Fibroblast of skin of right quadriceps (primary cell): ENCODE measurements at regions not wholly inside any gene's neighbourhood (a gene's known extent, or its start where the extent isn't known, plus 50 kb on each side); places are given as distances from the start of the nearest gene placed in this dataset.

Experiments
- DNase-seq: peaks from one replicate; pipeline ENCODE4 v3.0.0-alpha.2; 2013

DNA sequence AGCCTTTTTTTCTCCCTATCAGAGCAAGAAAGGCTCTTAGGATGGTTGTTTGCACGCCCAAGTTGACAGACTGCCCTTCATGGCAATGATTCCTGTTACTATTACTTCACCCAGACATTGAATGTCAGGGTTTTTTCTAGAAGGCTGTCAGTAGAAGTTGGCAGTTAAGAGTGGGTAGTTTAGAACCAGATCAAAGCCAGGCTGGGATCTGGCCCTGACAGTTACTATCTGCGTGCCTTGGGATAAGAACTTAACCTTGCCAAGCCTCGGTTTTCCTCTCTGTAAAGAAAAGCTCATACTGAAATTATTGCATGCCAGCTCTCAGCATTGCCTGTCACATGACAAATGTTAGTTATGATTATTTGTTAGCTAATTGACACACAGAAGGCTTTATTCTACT lies 58.7 kb upstream of the PPP2R5A start:
- DNase-seq: no peak

DNA sequence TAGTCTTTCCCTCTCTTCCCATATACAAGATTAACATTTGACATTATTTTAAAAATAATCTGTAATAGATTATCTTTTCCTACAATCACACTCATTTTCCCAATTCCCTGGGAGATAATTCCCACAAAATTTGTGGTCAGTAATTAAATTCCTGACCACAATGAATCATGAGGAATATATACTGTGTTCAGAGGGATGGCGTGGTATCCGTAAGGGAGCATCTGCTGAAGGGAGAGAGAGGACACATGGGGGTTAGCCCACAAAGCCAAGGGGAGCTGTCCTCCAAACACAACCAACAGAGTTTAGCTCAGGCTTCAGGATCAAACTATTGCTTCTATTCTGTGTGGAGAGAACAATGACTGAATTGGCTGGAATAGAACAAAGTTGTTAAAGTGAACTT lies 57.1 kb upstream of the PPP2R5A start:
- DNase-seq: peak; percentile 77

DNA sequence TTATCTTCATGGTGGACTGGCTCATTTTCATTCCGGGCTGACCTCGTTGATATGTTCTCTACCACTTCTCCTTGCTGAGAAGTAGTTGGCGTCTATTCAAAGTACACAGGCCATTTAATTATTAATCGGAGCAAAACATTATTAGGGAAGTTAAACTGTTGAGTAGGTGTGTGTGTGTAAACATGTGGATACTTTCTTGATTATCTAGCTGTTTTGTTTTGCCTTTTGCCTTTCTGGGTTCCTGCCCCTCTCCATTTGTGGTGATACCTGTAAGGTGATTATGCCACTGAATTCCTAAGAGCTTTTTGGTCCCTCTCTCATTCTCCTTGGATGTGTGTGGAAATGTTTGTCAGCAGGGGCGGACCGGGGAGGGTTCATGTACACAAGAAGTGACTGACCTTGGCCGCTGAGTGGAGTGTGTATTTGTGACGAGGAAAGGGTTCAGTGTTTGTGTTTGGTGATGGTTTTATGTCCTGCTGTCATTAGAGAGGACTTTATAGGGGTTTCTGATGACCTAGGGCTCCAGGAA lies 56.6 kb upstream of the PPP2R5A start:
- no peak for DNase-seq

GRCh38 chr1:212229654-212230053 lies 55.6 kb upstream of the PPP2R5A start:
- DNase-seq: peak; percentile 84

DNA sequence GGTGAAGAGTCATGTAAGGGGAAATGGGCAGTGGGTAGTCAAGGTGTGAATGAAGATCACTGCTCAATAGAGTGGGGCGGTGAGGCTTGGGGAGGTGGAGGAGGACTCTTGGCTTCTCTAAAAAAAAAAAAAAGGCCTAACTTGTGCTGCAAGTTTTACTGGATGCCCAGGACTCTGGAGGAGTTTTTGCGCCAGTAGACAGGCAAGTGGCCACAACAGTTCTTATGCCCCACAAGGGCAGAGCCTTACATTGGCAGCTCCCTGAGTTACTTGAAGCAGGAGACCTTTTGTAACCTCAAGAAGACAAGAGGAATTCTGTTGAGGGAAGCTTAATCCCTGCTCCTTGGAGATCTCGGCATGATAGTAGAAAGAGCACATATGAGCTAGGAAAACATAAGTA lies 54.9 kb upstream of the PPP2R5A start:
- DNase-seq: no peak

- no peak for DNase-seq
Measured at GRCh38 chr1:212231372-212231771, 53.8 kb upstream of the PPP2R5A start.

DNA sequence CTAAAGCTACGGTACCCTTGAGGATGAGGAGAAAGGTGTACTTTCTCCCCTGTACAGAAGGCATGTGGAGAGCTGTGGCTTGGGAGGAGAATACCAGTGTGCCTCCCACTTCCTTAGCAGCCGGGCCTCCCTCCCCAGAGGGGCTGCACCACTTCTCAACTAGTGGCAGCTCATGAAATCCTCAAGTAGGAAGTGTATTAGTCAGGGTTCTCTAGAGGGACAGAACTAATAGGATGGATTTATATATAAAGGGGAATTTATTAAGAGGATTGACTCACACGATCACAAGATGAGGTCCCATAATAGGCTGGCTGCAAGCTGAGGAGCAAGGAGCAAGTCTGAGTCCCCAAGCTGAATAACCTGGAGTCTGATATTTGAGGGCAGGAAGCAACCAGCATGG lies 53.1 kb upstream of the PPP2R5A start:
- DNase-seq: peak; percentile 16

DNA sequence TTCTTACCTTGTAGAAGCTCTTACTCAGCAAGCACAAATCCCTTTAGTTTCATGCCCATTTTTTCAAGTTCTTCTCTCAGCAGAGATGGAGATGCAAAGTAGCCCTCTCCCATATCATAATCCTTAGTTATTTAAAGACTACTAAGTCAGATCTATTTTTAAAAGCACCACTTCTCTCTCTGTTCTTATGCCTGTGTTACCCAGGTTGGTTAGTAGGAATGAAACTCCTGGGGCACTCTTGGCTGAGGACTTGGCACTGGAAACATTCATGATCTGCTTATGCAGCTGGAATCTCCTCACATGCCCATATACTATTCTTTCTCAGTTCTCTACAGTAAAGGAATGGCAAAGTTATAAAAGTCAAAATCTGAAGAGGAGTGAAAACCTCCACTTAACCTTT lies 51.9 kb upstream of the PPP2R5A start:
- no peak for DNase-seq

- peak; percentile 95 for DNase-seq
Measured at GRCh38 chr1:212234431-212235395, 50.5 kb upstream of the PPP2R5A start.
